GM20000 (cell line): ENCODE measurements at regions not wholly inside any gene's neighbourhood (a gene's known extent, or its start where the extent isn't known, plus 50 kb on each side); places are given as distances from the start of the nearest gene placed in this dataset.

Experiments
- DNase-seq: peaks from one replicate; pipeline ENCODE4 v3.0.0; 2012; ENCODE audit warnings: low spot score
- CTCF ChIP-seq: IDR thresholded peaks from 2 replicates; pipeline ENCODE4 v1.5.1; 2012; ENCODE audit warnings: mild to moderate bottlenecking, control low read depth; ENCODE audit errors: extremely low read depth, missing control alignments

- TF ChIP-seq CTCF: no peak
- DNase-seq: no peak
Measured at GRCh38 chr5:89883967-89884366, 525.6 kb downstream of the CETN3 start.

- TF ChIP-seq CTCF: no peak
- no peak for DNase-seq
Measured at GRCh38 chr5:89878140-89879132, 531.1 kb downstream of the CETN3 start.

DNA sequence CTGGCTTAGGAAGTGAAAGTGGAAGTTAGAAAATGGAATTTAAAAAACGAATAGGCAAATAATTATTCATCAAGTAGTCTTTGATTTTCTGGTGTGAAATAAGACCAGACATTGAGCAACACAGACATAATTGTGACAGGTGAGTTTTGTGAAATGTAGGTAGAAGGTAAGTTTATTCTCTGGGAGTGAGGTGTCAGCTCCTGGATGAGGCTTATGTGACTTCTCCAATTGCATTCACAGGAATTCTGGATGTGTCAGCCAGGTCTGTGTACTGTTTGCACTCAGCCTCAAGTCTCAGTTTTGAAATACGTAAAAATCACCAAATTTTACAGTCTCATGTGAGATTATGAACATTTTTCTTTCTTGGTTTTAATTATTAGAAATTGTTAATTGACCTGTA is 537.6 kb downstream of the CETN3 start:
- no peak for TF ChIP-seq CTCF

DNA sequence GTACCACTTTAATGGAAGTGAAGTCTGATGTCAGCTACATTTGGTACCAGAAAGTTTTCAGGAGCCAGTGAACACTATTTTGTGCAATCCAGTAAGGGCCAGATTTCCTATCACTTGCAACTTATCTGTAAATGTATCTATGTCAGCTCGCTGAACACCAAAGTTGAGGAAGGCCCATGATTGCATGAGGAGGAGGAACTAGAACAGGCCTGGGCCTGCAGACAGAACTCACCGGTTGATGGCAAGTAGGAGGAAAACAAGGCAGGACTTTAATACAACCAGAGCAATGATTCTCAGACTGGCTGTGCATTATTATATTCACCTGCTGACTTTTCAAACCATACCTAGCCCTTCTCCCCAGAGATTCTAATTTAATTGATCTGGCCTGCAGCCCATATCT is 540.2 kb downstream of the CETN3 start:
- no peak for DNase-seq
- TF ChIP-seq CTCF: no peak

More for the DNA sequence above, 537.6 kb downstream of the CETN3 start:
- no peak for DNase-seq

- no peak for TF ChIP-seq CTCF
- no peak for DNase-seq
Measured at GRCh38 chr5:89866410-89866809, 543.1 kb downstream of the CETN3 start.

DNA sequence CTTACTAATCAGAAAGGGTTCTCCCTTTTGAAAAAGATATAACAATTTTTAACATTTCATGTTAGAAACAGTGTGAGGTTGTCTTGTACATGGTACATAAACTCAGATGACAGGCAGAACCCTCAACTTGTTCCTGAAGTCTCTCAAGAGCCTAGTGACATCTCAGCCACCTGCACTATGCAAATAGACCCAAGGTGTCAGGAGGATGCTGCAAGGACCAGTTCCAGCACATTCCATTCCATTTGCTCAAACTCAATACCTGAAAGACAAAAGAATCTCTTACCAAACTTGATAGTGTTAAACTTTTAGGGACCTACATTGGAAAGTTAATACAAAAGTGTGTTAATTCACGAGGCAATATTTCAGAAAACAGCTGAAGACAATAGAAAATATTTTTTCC is 544.6 kb downstream of the CETN3 start:
- no peak for TF ChIP-seq CTCF
- no peak for DNase-seq

- TF ChIP-seq CTCF: no peak
- DNase-seq: no peak
Measured at GRCh38 chr5:89857790-89858189, 551.8 kb downstream of the CETN3 start.
